Fibroblast of villous mesenchyme (primary cell): ENCODE measurements at regions not wholly inside any gene's neighbourhood (a gene's known extent, or its start where the extent isn't known, plus 50 kb on each side); places are given as distances from the start of the nearest gene placed in this dataset.

Source experiments
- DNase-seq: peaks from one replicate; pipeline ENCODE4 v3.0.0-alpha.2; 2010; ENCODE audit warnings: low read depth
- H3K4me3 ChIP-seq: 2 replicates; pipeline ENCODE4 v1.5.1; 2011; ENCODE audit warnings: low read depth, mild to moderate bottlenecking, low read length
- CTCF ChIP-seq: IDR thresholded peaks from 2 replicates; pipeline ENCODE4 v1.5.1; 2012; ENCODE audit warnings: low read depth, mild to moderate bottlenecking, low read length; ENCODE audit not compliant: insufficient read depth

- TF ChIP-seq CTCF = no peak
- H3K4me3 ChIP-seq = no peak overlapping the region
- no peak for DNase-seq
Measured at GRCh38 chr4:56102601-56103000, 153.9 kb downstream of the CEP135 start.

- DNase-seq = no peak
- TF ChIP-seq CTCF = no peak
- no peak overlapping the region for H3K4me3 ChIP-seq
Measured at GRCh38 chr4:56099378-56099786, 150.6 kb downstream of the CEP135 start.

- H3K4me3 ChIP-seq = no peak overlapping the region
- TF ChIP-seq CTCF = no peak
- no peak for DNase-seq
Measured at GRCh38 chr4:56093576-56093975, 144.8 kb downstream of the CEP135 start.

GRCh38 chr4:56092540-56092939 is 143.8 kb downstream of the CEP135 start:
- DNase-seq = no peak
- TF ChIP-seq CTCF = no peak
- no peak overlapping the region for H3K4me3 ChIP-seq

- no peak for DNase-seq
- TF ChIP-seq CTCF = no peak
- no peak overlapping the region for H3K4me3 ChIP-seq
Measured at GRCh38 chr4:56086561-56086960, 137.8 kb downstream of the CEP135 start.

DNA sequence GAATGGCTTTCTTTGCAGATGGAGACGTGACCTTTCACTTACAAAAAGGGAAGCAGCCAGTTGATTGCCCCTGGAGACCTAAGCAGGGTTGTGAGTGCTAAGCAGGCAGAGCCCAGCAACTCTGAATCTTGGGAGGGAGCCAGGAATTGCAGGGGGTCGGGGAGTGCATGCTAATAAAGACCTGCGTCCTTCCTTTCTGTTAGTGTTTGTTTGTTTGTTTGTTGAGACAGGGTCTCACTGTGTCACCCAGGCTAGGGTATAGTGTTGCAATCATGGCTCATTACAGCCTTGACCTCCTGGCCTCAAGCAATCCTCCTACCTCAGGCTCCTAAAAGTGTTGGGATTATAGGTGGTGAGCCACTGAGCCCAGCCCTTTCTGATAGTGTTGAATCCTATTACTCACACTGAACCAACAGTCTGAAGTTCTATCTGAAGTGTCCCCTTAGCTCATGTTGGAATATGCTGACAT is 137.4 kb downstream of the CEP135 start:
- no peak for DNase-seq
- TF ChIP-seq CTCF = no peak
- no peak overlapping the region for H3K4me3 ChIP-seq

- TF ChIP-seq CTCF = no peak
- no peak for DNase-seq
- no peak overlapping the region for H3K4me3 ChIP-seq
Measured at GRCh38 chr4:56085275-56085674, 136.5 kb downstream of the CEP135 start.
